DOHH2 (cell line): ENCODE measurements at regions not wholly inside any gene's neighbourhood (a gene's known extent, or its start where the extent isn't known, plus 50 kb on each side); places are given as distances from the start of the nearest gene placed in this dataset.

Source experiments
- CTCF ChIP-seq: fragments of 200-600 bp; sonication (generic); IDR thresholded peaks from one replicate; pipeline ENCODE4 v1.5.1; 2014; ENCODE audit warnings: antibody characterized with exemption, mild to moderate bottlenecking, low read depth, low read length; ENCODE audit not compliant: poor library complexity, severe bottlenecking
- EZH2phosphoT487 ChIP-seq: fragments of 200-600 bp; sonication (generic); IDR thresholded peaks from 2 replicates; pipeline ENCODE4 v1.6.1; 2017; ENCODE audit warnings: borderline replicate concordance, mild to moderate bottlenecking, antibody characterized with exemption, low read length, moderate library complexity, mixed read lengths

GRCh38 chr5:38660194-38660668, 103.8 kb upstream of the LIFR start:
- TF ChIP-seq CTCF (no peak), EZH2phosphoT487 (no peak)
